Endodermal cell (in vitro differentiated cells): ENCODE measurements at regions not wholly inside any gene's neighbourhood (a gene's known extent, or its start where the extent isn't known, plus 50 kb on each side); places are given as distances from the start of the nearest gene placed in this dataset.

Source experiments
- DNase-seq: peaks from one replicate; pipeline ENCODE4 v3.0.0-alpha.2; 2017
- H3K27ac ChIP-seq: 2 replicates; pipeline ENCODE4 v1.5.1; 2013; ENCODE audit warnings: mild to moderate bottlenecking, low read depth, low read length, moderate library complexity
- H3K27me3 ChIP-seq: 2 replicates; pipeline ENCODE4 v1.6.1; 2013; ENCODE audit warnings: mild to moderate bottlenecking, low read length, moderate library complexity; ENCODE audit not compliant: insufficient read depth, control insufficient read depth, poor library complexity, severe bottlenecking
- H3K36me3 ChIP-seq: 2 replicates; pipeline ENCODE4 v1.7.0; 2013; ENCODE audit warnings: mild to moderate bottlenecking, low read length, moderate library complexity; ENCODE audit not compliant: control insufficient read depth, insufficient read depth
- H3K4me1 ChIP-seq: one replicate; pipeline ENCODE4 v1.7.0; 2013; ENCODE audit warnings: low read length; ENCODE audit not compliant: control insufficient read depth, insufficient read depth
- H3K4me3 ChIP-seq: 2 replicates; pipeline ENCODE4 v1.5.1; 2013; ENCODE audit warnings: mild to moderate bottlenecking, low read length, moderate library complexity
- H3K9ac ChIP-seq: 2 replicates; pipeline ENCODE4 v1.6.1; 2013; ENCODE audit warnings: mild to moderate bottlenecking, low read length, moderate library complexity; ENCODE audit not compliant: poor library complexity, severe bottlenecking; ENCODE audit errors: extremely low read depth
- H3K9me3 ChIP-seq: 2 replicates; pipeline ENCODE4 v1.6.1; 2013; ENCODE audit warnings: mild to moderate bottlenecking, low read length, moderate library complexity; ENCODE audit not compliant: control insufficient read depth
- H3K27ac Mint-ChIP-seq: 2 replicates; pipeline ENCODE4 v1.8.0; 2020; ENCODE audit warnings: mixed read lengths
- H3K27me3 Mint-ChIP-seq: 2 replicates; pipeline ENCODE4 v1.8.0; 2021; ENCODE audit warnings: mild to moderate bottlenecking, mixed read lengths; ENCODE audit not compliant: insufficient read depth
- H3K36me3 Mint-ChIP-seq: 2 replicates; pipeline ENCODE4 v1.8.0; 2020; ENCODE audit warnings: low read depth, mixed read lengths
- H3K4me1 Mint-ChIP-seq: 2 replicates; pipeline ENCODE4 v1.8.0; 2020; ENCODE audit warnings: mixed read lengths
- H3K4me3 Mint-ChIP-seq: 2 replicates; pipeline ENCODE4 v1.8.0; 2020; ENCODE audit warnings: mild to moderate bottlenecking, moderate library complexity, mixed read lengths
- H3K9me3 Mint-ChIP-seq: 2 replicates; pipeline ENCODE4 v1.8.0; 2020; ENCODE audit warnings: mild to moderate bottlenecking, mixed read lengths
- CTCF ChIP-seq: fragments of 200-600 bp; sonication (generic); conservative IDR thresholded peaks from 2 replicates; pipeline ENCODE4 v1.5.0; 2021; ENCODE audit warnings: antibody characterized with exemption, mild to moderate bottlenecking
- WGBS, 2 experiments: methylation state at CpG; one replicate each; pipeline versions ENCODE4 v1.1.5 to v1.1.7; 2013; ENCODE audit warnings: missing lambda C conversion rate in 2 of 2, mixed read lengths in 1 of 2; ENCODE audit not compliant: insufficient coverage in 1 of 2, insufficient read length in 1 of 2; 5-methylcytosine and 5-hydroxymethylcytosine counted together

GRCh38 chr7:25750744-25751508 lies 401.1 kb upstream of the NFE2L3 start:
- Mint-ChIP-seq H3K27me3 (no peaks in the 10 kb centered on the region), H3K4me3 (no peak overlapping the region), H3K27ac (peak overlapping the region; percentile 28), H3K4me1 (peaks cover 23% of the 10 kb centered on the region), H3K9me3 (no peaks in the 10 kb centered on the region), H3K36me3 (no peaks in the 10 kb centered on the region)
- 84 to 90% methylated on average over 11 to 14 of the region's 14 CpGs for WGBS, 2 experiments
- Histone ChIP-seq H3K27me3 (no peaks in the 10 kb centered on the region), H3K4me1 (peaks cover 12% of the 10 kb centered on the region), H3K36me3 (no peaks in the 10 kb centered on the region), H3K27ac (peak overlapping the region; percentile 29), H3K9me3 (no peaks in the 10 kb centered on the region), H3K9ac (no peak overlapping the region), H3K4me3 (no peak overlapping the region)
- no peak for TF ChIP-seq CTCF
- DNase-seq = no peak

- Mint-ChIP-seq H3K36me3 (no peaks in the 10 kb centered on the region), H3K4me1 (peaks cover 23% of the 10 kb centered on the region), H3K27ac (no peak overlapping the region), H3K27me3 (no peaks in the 10 kb centered on the region), H3K4me3 (no peak overlapping the region), H3K9me3 (no peaks in the 10 kb centered on the region)
- Histone ChIP-seq H3K27me3 (no peaks in the 10 kb centered on the region), H3K27ac (peak overlapping the region; percentile 95), H3K4me1 (peaks cover 12% of the 10 kb centered on the region), H3K36me3 (no peaks in the 10 kb centered on the region), H3K4me3 (no peak overlapping the region), H3K9ac (no peak overlapping the region), H3K9me3 (no peaks in the 10 kb centered on the region)
- TF ChIP-seq CTCF = no peak
- WGBS, 2 experiments = 93% methylated on average over 5 of the region's 5 CpGs; no CpG with 5 or more reads in 1 of the 2 experiments
- DNase-seq = no peak
These were observed 399.8 kb upstream of the NFE2L3 start for GRCh38 chr7:25752154-25752553.

GRCh38 chr7:25752967-25753791 lies 398.8 kb upstream of the NFE2L3 start:
- DNase-seq = peak; percentile 78
- H3K9ac ChIP-seq = no peak overlapping the region

More at GRCh38 chr7:25752967-25753791, 398.8 kb upstream of the NFE2L3 start:
- Mint-ChIP-seq H3K9me3 (no peaks in the 10 kb centered on the region), H3K4me3 (no peak overlapping the region), H3K36me3 (no peaks in the 10 kb centered on the region), H3K4me1 (peaks cover 23% of the 10 kb centered on the region), H3K27me3 (no peaks in the 10 kb centered on the region), H3K27ac (no peak overlapping the region)
- Histone ChIP-seq H3K4me3 (no peak overlapping the region), H3K4me1 (peaks cover 12% of the 10 kb centered on the region), H3K27ac (peak overlapping the region; percentile 95), H3K27me3 (no peaks in the 10 kb centered on the region), H3K9me3 (no peaks in the 10 kb centered on the region), H3K36me3 (no peaks in the 10 kb centered on the region)
- WGBS, 2 experiments = 55 to 72% methylated on average over 2 to 16 of the region's 16 CpGs
- TF ChIP-seq CTCF = no peak
